A549 (cell line): ENCODE measurements at regions not wholly inside any gene's neighbourhood (a gene's known extent, or its start where the extent isn't known, plus 50 kb on each side); places are given as distances from the start of the nearest gene placed in this dataset.

Source experiments
- CTCF ChIP-seq: fragments of >200 bp; sonication (Bioruptor Twin); formaldehyde crosslinking; IDR thresholded peaks from 3 replicates; pipeline ENCODE4 v1.5.1; 2016
- JUN ChIP-seq, 2 experiments: fragments of >200 bp; sonication (Bioruptor Twin); formaldehyde crosslinking; IDR thresholded peaks; 2 replicates in 1 of 2; 3 replicates in 1 of 2; pipeline ENCODE4 v1.6.1; 2016 to 2017
- MAX ChIP-seq: IDR thresholded peaks from 2 replicates; pipeline ENCODE4 v1.6.1; 2012
- MYC ChIP-seq: IDR thresholded peaks from 2 replicates; pipeline ENCODE4 v1.6.1; 2012; ENCODE audit warnings: mild to moderate bottlenecking, inconsistent platforms, low read length, improper control_type of control experiment, borderline replicate concordance
- POLR2A ChIP-seq: IDR thresholded peaks from 2 replicates; pipeline ENCODE4 v1.6.1; 2012; ENCODE audit warnings: mild to moderate bottlenecking, low read length
- POLR2AphosphoS2 ChIP-seq: conservative IDR thresholded peaks from 2 replicates; pipeline ENCODE4 v1.6.1; 2012; ENCODE audit warnings: low read length, improper control_type of control experiment, inconsistent platforms
- RCOR1 ChIP-seq: fragments of 150-350 bp; IDR thresholded peaks from 2 replicates; pipeline ENCODE4 v1.6.1; 2014; ENCODE audit warnings: antibody characterized with exemption, low read length, low read depth
- RNF2 ChIP-seq: fragments of 200-600 bp; sonication (generic); IDR thresholded peaks from 2 replicates; pipeline ENCODE4 v1.6.1; 2016; ENCODE audit warnings: low read depth, mild to moderate bottlenecking, antibody characterized with exemption, moderate library complexity, borderline replicate concordance
- TP53 ChIP-seq: fragments of 250-450 bp; sonication (Bioruptor Pico); IDR thresholded peaks from 2 replicates; pipeline ENCODE4 v1.5.0; 2021; ENCODE audit warnings: mild to moderate bottlenecking, moderate library complexity

GRCh38 chr13:22468045-22468444, 712.7 kb upstream of the SGCG start:
- TF ChIP-seq POLR2AphosphoS2 (no peak), POLR2A (no peak), RNF2 (no peak), CTCF (no peak), TP53 (CRISPR knock-in tag) (no peak), RCOR1 (no peak), MAX (no peak), MYC (no peak), JUN (IDR thresholded peaks at IDR 0.05) (no peak)
